ENCODE measurements at regions not wholly inside any gene's neighbourhood (a gene's known extent, or its start where the extent isn't known, plus 50 kb on each side); places are given as distances from the start of the nearest gene placed in this dataset.

GRCh38 chr14:99069946-99070345 is 202.1 kb downstream of the BCL11B start:
- DNase-seq (ENCODE audit: low spot score): no peak
- TF ChIP-seq CTCF (IDR thresholded peaks at IDR 0.05; ENCODE audit: borderline replicate concordance, control extremely low read depth, extremely low read depth, insufficient read depth, missing control alignments): no peak
- in situ Hi-C loops (cut with MboI; ENCODE audit: low sequenced_read_pairs, unreplicated experiment): no loop called here

GRCh38 chr14:99072433-99072832 is 199.6 kb downstream of the BCL11B start:
- DNase-seq (ENCODE audit: low spot score): no peak
- no peak for TF ChIP-seq CTCF (IDR thresholded peaks at IDR 0.05; ENCODE audit: borderline replicate concordance, control extremely low read depth, extremely low read depth, insufficient read depth, missing control alignments)
- in situ Hi-C loops (cut with MboI; ENCODE audit: low sequenced_read_pairs, unreplicated experiment): no loop called here

DNA sequence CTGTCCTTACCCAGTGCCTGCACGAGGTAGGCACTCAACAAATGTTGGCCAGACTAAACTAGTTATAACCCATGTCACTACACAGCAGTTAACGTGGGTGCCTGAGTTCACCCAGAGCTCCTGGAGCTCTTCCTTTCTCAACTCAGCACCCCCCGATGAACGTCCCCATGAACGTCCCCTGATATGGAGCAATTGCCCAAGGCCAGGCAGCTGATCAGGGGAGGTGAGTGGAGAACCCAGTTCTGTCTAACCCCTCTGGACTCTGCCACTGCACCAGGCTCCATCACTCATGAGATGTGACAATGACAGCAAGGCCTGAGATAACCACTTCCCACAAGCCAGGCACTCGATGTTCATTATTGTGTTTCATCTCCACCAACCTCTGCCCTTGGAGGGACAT is 199.0 kb downstream of the BCL11B start:
- DNase-seq (ENCODE audit: low spot score): no peak
- in situ Hi-C loops (cut with MboI; ENCODE audit: low sequenced_read_pairs, unreplicated experiment): no loop called here
- TF ChIP-seq CTCF (IDR thresholded peaks at IDR 0.05; ENCODE audit: borderline replicate concordance, control extremely low read depth, extremely low read depth, insufficient read depth, missing control alignments): no peak

- DNase-seq (ENCODE audit: low spot score): no peak
- in situ Hi-C loops (cut with MboI; ENCODE audit: low sequenced_read_pairs, unreplicated experiment): no loop called here
- TF ChIP-seq CTCF (IDR thresholded peaks at IDR 0.05; ENCODE audit: borderline replicate concordance, control extremely low read depth, extremely low read depth, insufficient read depth, missing control alignments): no peak
These were observed 198.6 kb downstream of the BCL11B start for GRCh38 chr14:99073431-99073830.

- in situ Hi-C loops (cut with MboI; ENCODE audit: low sequenced_read_pairs, unreplicated experiment): no loop called here
- DNase-seq (ENCODE audit: low spot score): no peak
- no peak for TF ChIP-seq CTCF (IDR thresholded peaks at IDR 0.05; ENCODE audit: borderline replicate concordance, control extremely low read depth, extremely low read depth, insufficient read depth, missing control alignments)
These were observed 196.9 kb downstream of the BCL11B start for GRCh38 chr14:99075061-99075460.

GRCh38 chr14:99075771-99076375 is 196.1 kb downstream of the BCL11B start:
- DNase-seq (ENCODE audit: low spot score): no peak
- in situ Hi-C loops (cut with MboI; ENCODE audit: low sequenced_read_pairs, unreplicated experiment): no loop called here
- no peak for TF ChIP-seq CTCF (IDR thresholded peaks at IDR 0.05; ENCODE audit: borderline replicate concordance, control extremely low read depth, extremely low read depth, insufficient read depth, missing control alignments)
